Fibroblast of the aortic adventitia (primary cell): ENCODE measurements at regions not wholly inside any gene's neighbourhood (a gene's known extent, or its start where the extent isn't known, plus 50 kb on each side); places are given as distances from the start of the nearest gene placed in this dataset.

Source experiments
- DNase-seq: peaks from one replicate; pipeline ENCODE4 v3.0.0-alpha.2; 2010; ENCODE audit warnings: low read depth
- H3K4me3 ChIP-seq: 2 replicates; pipeline ENCODE4 v1.5.1; 2011; ENCODE audit warnings: low read depth, mild to moderate bottlenecking, control low read depth, low read length, moderate library complexity
- CTCF ChIP-seq: IDR thresholded peaks from 2 replicates; pipeline ENCODE4 v1.5.1; 2011; ENCODE audit warnings: mild to moderate bottlenecking, low read length, control low read depth, inconsistent platforms; ENCODE audit not compliant: insufficient read depth

GRCh38 chr4:91894006-91894405, 409.8 kb upstream of the GRID2 start:
- no peak overlapping the region for H3K4me3 ChIP-seq
- TF ChIP-seq CTCF = no peak
- no peak for DNase-seq

GRCh38 chr4:91904556-91904955, 399.2 kb upstream of the GRID2 start:
- no peak overlapping the region for H3K4me3 ChIP-seq
- no peak for TF ChIP-seq CTCF
- DNase-seq = no peak

GRCh38 chr4:91909963-91910362, 393.8 kb upstream of the GRID2 start:
- H3K4me3 ChIP-seq = no peak overlapping the region
- TF ChIP-seq CTCF = no peak
- peak; percentile 8 for DNase-seq

- no peak for DNase-seq
- no peak for TF ChIP-seq CTCF
- no peak overlapping the region for H3K4me3 ChIP-seq
Observed at GRCh38 chr4:91914176-91914804, 389.5 kb upstream of the GRID2 start.

- peak; percentile 44 for DNase-seq
- no peak overlapping the region for H3K4me3 ChIP-seq
- no peak for TF ChIP-seq CTCF
Observed at GRCh38 chr4:91916219-91916618, 387.5 kb upstream of the GRID2 start.

GRCh38 chr4:91924625-91925024, 379.1 kb upstream of the GRID2 start:
- no peak overlapping the region for H3K4me3 ChIP-seq
- no peak for TF ChIP-seq CTCF
- DNase-seq = no peak

- H3K4me3 ChIP-seq = no peak overlapping the region
- DNase-seq = no peak
- no peak for TF ChIP-seq CTCF
Observed at GRCh38 chr4:91935217-91935616, 368.5 kb upstream of the GRID2 start.
